Bronchial epithelial cell (primary cell): ENCODE measurements at regions not wholly inside any gene's neighbourhood (a gene's known extent, or its start where the extent isn't known, plus 50 kb on each side); places are given as distances from the start of the nearest gene placed in this dataset.

Experiments used
- DNase-seq: peaks from one replicate; pipeline ENCODE4 v3.0.0-alpha.2; 2010; ENCODE audit warnings: low read depth
- FAIRE-seq: peaks from 2 replicates; lab custom pipeline; 2011; peaks lifted over from hg19 to GRCh38; lab: Jason Lieb, UNC
- H3K27me3 ChIP-seq: 2 replicates; pipeline ENCODE4 v1.5.1; 2011; ENCODE audit warnings: low read length; ENCODE audit not compliant: control insufficient read depth, insufficient read depth
- H3K36me3 ChIP-seq: 2 replicates; pipeline ENCODE4 v1.5.1; 2011; ENCODE audit warnings: low read length; ENCODE audit not compliant: control insufficient read depth, insufficient read depth
- H3K4me3 ChIP-seq: 2 replicates; pipeline ENCODE4 v1.5.1; 2011; ENCODE audit warnings: mild to moderate bottlenecking, low read depth, low read length, control low read depth
- TF ChIP-seq, protein P1 (sequence below): IDR thresholded peaks from 2 replicates; pipeline ENCODE4 v1.5.1; 2011; ENCODE audit warnings: mild to moderate bottlenecking, moderate library complexity, low read length, control low read depth, inconsistent platforms; ENCODE audit not compliant: insufficient read depth, severe bottlenecking

GRCh38 chr14:58750321-58751269, 112.8 kb downstream of the DACT1 start:
- Histone ChIP-seq H3K27me3 (no peaks in the 10 kb centered on the region), H3K36me3 (no peaks in the 10 kb centered on the region), H3K4me3 (no peak overlapping the region)
- FAIRE-seq (no peak), DNase-seq (no peak)
- TF ChIP-seq, protein P1, sequence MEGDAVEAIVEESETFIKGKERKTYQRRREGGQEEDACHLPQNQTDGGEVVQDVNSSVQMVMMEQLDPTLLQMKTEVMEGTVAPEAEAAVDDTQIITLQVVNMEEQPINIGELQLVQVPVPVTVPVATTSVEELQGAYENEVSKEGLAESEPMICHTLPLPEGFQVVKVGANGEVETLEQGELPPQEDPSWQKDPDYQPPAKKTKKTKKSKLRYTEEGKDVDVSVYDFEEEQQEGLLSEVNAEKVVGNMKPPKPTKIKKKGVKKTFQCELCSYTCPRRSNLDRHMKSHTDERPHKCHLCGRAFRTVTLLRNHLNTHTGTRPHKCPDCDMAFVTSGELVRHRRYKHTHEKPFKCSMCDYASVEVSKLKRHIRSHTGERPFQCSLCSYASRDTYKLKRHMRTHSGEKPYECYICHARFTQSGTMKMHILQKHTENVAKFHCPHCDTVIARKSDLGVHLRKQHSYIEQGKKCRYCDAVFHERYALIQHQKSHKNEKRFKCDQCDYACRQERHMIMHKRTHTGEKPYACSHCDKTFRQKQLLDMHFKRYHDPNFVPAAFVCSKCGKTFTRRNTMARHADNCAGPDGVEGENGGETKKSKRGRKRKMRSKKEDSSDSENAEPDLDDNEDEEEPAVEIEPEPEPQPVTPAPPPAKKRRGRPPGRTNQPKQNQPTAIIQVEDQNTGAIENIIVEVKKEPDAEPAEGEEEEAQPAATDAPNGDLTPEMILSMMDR, result no peak

DNA sequence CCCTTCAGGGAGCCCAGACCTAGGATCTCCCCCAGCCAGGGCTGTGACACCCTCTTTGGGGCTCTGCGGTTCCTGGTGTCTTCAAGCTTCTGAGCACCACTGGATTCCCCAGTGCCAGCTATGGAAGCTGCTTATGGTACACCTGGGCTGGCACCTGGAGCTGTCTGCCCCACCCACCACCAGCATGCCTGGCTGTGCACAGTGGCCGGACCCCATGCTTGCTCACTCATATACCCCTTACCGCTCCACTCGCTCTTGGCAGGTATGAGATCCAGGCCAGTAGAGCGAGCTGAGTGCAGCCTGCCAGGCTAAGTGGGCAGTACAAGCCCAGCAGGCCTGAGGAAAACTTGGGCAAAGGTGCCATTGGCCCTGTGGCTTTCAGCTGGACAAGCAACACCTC, 114.0 kb downstream of the DACT1 start:
- H3K4me3 ChIP-seq, result no peak overlapping the region
- H3K36me3 ChIP-seq, result no peaks in the 10 kb centered on the region
- no peaks in the 10 kb centered on the region for H3K27me3 ChIP-seq
- DNase-seq (no peak), FAIRE-seq (no peak)
- TF ChIP-seq, protein P1, result no peak

DNA sequence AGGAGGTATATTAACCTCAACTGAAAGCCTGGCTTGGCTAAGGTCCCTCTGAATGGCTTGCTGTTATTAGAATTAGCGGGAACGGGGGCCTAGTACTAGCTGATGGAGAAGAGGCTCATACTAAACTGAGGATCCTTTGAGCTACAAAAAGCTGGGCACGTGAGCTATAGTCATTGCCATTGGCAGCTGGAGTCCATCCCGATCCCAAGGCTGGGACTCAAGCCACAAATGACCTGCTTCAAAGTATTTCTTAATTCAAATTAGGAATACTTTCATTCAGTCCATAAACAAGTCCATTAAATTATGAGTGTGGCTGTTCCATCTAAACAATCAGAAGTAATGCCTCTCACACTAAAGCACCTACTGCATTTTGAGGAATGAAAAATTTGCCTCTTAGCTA, 114.5 kb downstream of the DACT1 start:
- no peak for DNase-seq
- TF ChIP-seq, protein P1, result no peak
- no peaks in the 10 kb centered on the region for H3K36me3 ChIP-seq
- no peaks in the 10 kb centered on the region for H3K27me3 ChIP-seq
- no peak for FAIRE-seq
- H3K4me3 ChIP-seq, result no peak overlapping the region

DNA sequence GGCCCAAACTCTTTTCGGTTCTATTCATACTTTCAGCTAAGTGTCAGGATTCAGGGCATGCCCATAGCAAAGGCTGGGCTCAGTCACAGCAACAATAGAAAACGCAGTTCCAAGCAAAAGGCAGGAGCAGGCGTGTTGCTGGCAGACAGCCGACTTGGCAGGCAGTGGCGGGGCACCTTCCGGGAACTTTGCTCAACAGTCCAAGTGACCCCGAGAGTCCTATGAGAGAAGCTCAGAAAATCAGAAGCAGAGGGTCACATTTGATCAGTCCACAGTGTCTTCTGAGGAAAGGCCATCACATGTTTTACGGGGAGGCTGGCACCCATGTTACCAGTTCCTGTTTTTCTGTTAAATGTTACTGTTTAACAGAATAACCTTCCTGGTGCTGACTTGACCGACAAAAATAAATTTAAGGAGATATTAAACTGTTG, 115.0 kb downstream of the DACT1 start:
- no peak for FAIRE-seq
- TF ChIP-seq, protein P1, result no peak
- no peaks in the 10 kb centered on the region for H3K36me3 ChIP-seq
- DNase-seq, result peak; percentile 71
- no peaks in the 10 kb centered on the region for H3K27me3 ChIP-seq
- no peak overlapping the region for H3K4me3 ChIP-seq

GRCh38 chr14:58755031-58755925, 117.5 kb downstream of the DACT1 start:
- TF ChIP-seq, protein P1, result no peak
- DNase-seq (no peak), FAIRE-seq (no peak)
- Histone ChIP-seq H3K36me3 (no peaks in the 10 kb centered on the region), H3K4me3 (no peak overlapping the region), H3K27me3 (no peaks in the 10 kb centered on the region)
